ENCODE measurements at regions not wholly inside any gene's neighbourhood (a gene's known extent, or its start where the extent isn't known, plus 50 kb on each side); places are given as distances from the start of the nearest gene placed in this dataset.
"Not testable (repeated sequence)": the region's sequence is repeated elsewhere in the genome, so short reads cannot be mapped to it uniquely, and the experiment has no call there.

DNA sequence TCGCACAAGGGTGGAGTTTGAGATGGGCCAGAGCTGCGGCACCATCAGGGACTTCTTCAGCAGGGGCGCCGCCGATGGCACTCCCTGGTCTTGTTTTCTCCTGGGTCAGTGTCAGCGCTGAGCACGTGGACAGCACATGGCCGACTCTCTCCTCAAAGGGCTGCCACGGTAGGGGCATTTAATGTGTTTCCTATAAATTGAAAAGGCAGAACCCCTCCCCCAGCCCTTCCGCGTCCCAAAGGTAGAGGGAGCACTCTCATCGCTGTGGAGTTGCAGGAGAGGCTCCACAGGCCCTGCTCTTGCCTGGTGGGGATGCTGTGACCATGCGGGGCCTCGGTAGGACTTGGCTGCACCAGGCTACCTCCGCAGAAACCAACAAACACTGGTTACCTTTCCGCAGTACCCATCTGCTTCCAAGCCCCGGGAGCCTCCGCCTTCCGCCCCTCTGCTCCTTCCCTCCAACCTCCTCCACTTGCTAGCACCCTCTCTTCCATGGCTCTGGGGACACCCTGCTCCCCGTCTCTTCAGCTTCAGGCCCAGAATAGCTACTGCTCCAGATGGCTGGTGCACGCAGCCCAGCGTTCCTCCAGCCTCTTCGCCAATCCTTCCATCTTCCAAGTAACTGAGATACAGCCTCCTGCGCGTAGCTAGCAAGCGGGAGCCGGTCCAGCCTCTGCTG lies 166.3 kb upstream of the ADCY1 start:
- no peak for DNase-seq (ENCODE audit: low spot score)

DNA sequence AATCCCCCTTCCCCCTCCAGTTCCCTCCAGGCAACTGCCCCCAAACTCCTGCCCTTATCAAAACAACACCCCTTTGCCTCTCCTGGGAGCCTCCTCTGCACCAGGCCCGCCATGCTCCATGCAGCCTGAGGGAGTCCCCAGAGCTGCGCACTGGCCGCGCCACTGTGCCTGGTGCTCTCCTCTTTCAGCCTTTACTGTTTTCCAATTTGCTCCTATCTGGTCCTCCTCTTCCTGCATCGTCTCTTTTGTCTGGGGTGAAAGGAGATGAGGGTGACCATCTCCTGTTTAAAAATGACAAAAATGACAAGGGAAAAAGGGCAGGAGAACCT lies 165.8 kb upstream of the ADCY1 start:
- DNase-seq (ENCODE audit: low spot score): no peak

DNA sequence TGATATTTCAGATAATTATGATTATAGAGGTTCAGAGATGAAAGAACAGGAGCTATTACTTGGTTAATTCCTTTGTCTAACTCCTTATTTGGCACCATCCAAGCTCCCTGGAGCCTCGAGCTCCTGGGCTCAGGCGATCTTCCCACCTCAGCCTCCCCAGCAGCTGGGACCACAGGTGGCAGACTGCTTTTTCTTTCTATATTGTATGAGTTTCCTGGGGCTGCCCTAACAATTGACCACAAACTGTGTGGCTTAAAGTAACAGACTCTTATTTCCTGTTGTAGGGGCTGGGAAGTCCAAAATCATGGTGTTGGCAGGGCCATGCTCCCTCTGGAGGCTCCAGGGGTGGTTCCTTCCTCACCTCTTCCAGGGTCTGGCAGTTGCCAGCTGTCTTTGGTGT lies 163.3 kb upstream of the ADCY1 start:
- no peak for DNase-seq (ENCODE audit: low spot score)

DNA sequence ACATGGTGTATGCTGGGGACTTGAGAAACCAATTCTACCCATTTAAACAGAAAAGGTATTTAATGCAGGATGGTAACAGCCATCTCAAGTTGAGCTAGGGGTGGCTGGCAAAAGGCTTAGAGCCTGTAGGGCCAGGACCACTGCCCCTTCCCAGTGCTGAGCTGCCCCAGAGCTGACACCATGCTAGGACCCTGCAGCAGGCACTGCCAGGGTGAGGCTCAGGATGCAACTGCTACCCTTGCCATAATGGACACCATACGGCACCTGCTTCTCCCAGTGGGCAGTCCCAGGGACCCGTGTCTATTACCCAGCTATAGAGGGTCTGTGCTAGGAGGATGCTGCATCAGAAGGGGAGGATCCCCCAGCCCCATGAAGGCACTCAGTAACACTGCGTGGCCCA lies 160.7 kb upstream of the ADCY1 start:
- DNase-seq (ENCODE audit: low spot score): no peak

DNA sequence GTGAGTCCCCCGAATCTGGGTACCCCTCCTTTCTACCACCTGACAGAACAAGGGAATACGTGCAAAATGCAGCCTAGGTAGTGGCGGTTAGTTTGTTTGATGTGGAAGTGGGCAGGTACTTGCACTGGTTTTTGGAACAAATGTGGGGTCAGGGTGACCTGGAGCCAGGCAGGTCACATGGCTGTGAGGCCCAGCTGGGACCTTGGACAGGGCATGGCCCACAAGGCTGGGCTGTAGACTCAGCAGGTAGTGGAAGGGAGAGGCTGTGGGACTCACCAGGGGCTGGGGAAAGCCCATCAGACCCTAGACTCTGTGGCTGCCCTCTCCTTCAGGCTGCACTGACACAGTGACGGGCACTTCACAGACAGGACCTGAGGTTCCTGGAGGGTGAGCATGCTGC lies 159.9 kb upstream of the ADCY1 start:
- DNase-seq (ENCODE audit: low spot score): no peak

DNA sequence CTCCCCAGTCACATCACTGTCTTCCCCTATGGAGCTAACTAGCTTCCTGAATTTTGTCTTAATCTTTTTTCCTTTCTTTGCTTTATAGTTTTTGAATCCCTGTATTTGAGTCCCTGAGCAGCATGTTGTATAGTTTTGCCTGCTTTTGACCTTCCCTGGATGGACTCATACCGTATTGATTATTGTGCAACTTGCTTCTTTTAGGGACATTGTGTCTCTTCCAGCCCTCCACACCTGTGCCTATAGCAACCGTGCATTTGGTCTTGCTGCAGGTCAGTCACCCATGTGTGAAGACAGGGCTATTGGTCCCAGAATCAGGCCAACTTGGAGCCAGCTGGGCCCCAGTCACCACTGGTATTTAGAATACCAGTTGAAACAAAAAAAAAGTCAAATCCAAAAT lies 158.9 kb upstream of the ADCY1 start:
- DNase-seq (ENCODE audit: low spot score): no peak

DNA sequence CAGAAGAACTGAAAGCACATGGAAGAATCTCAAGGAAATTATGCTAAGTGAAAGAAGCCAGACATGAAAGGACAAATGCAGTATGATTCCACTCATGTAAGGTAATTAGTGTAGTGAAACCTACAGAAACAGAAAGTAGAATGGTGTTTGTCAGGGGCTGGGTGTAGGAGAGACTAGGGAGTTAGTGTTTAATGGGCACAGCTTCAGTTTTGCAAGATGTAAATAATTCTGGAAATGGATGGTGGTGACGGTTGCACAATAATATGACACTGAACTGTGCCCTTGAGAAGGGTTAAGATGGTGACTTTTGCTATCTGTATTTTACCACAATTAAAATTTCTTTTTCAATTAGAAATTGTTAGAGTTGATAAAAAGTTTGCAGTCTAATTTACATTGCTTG lies 157.3 kb upstream of the ADCY1 start:
- no peak for DNase-seq (ENCODE audit: low spot score)

DNA sequence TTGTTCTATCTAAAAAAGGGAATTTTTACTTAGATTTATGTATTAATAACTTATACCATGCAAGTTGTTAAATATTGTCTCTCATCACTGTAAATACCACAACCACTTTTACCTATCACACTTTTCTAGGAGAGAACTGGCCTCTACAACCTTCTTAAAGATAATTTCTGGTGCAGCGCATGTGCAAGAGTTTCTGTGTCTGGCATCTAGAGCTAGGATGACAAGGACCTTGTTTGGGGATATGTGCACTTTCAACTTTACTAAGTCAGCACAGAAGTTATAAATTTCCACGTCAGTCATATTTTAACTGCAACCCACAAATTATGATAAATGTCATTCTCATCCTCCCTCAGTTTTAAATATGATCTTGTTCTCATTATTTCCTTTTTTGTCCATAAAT lies 156.9 kb upstream of the ADCY1 start:
- no peak for DNase-seq (ENCODE audit: low spot score)

DNA sequence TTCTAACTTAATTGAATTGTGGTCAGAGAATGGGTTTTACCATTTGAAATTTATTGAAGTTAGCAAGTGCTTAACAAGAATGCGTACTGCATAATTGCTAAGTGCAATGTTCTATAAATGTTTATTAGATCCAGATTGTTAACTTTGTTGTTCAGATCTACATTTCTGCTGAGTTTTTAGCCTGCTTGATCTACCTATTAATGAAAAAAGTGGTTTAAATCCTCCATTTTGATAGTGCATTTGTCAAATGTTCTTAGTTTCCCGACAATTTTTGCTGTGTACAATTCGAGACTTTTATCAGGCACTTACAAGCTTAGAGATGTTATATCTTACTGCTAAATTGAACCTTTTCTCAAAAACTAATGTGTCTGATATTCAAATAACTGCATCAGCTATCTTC lies 156.4 kb upstream of the ADCY1 start:
- DNase-seq (ENCODE audit: low spot score): no peak

DNA sequence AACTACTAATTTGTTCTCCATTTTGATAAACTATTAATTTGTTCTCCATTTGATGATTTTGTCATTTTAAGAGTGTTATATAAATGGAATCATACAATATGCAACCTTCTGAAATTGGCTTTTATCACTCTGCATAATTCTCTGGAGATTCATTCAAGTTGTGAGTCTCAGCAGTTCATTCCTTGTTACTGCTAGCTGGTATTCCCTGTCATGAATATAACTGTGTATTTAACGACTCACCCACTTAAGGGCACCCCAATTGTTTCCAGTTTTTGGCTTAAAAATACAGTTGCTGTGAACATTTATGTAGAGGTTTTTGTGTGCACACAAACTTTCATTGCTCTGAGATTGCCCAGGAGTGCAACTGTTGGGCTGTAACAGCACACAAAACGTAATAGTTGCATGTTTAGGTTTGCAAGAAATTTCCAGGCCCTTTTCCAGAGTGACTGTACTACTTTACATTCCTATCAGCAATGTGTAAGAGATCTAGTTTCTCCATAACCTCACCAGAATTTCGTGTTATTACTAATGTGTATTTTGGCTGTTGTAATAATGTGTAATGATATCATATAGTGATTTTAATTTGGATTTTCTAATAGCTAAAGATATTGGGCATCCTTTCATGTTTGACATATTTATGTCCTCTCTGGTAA lies 153.2 kb upstream of the ADCY1 start:
- DNase-seq (ENCODE audit: low spot score): peak; percentile 49

DNA sequence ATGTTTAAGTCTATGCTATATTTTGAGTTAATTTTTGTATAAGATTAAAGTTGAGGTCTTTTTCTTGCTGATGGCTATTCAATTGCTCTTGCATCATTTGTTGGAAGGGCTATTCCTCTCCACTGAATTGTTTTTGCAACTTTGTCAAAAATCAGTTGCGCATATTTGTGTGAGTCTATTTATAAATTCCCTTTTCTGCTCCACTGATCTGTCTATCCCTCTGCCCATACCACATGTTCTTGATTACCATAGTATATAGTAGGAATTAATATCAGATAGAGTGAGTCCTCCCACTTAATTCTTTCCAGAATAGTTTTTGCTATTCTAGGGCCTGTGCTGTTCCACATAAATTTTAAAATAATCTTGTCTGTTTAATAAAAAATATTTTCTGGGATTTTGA lies 152.4 kb upstream of the ADCY1 start:
- no peak for DNase-seq (ENCODE audit: low spot score)

DNA sequence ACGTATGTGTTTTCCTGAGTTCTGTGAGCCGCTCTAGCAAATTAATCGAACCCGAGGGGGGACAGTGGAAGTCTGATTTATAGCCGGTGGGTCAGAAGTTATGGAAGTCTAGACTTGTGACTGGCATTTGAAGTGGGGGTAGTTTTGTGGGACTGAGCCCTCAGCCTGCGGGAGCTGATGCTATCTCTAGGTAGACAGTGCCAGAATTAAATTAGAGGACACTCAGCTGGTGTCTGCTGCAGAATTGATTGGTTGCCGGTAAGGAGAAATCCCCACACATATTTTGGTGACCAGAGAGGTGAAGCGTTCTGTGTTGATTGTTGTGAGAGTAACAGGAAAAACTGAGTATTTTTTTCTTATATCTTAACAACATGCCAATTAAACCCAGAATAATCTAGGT lies 143.8 kb upstream of the ADCY1 start:
- no peak for DNase-seq (ENCODE audit: low spot score)

DNA sequence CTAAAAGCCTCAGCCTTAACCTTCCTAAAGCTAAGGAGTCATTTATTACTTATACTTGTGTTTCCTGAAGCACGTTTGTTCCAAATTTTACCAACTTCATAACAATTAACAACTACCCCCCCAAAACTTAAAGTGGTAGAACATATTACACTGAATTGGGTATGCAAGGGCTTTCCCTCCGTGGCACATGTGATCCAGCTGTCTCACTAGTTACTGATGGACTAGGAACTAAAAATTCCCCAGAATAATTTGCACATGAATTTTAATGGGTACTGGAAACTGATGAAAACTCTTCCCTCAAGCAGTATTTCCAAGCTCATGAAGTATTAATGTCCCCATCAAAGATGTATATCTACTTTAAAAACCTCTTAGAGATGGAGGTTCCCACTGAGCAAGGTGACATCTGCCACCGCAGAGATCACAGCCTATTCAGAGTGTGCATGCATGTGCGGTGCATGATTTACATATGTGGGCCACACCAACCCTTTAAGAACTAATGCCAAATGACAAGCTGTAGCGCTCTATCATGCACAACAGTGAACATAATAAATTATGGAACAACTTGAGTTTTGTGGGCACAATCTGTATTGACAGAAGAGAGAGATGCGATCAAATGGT lies 139.9 kb upstream of the ADCY1 start:
- DNase-seq (ENCODE audit: low spot score): no peak

DNA sequence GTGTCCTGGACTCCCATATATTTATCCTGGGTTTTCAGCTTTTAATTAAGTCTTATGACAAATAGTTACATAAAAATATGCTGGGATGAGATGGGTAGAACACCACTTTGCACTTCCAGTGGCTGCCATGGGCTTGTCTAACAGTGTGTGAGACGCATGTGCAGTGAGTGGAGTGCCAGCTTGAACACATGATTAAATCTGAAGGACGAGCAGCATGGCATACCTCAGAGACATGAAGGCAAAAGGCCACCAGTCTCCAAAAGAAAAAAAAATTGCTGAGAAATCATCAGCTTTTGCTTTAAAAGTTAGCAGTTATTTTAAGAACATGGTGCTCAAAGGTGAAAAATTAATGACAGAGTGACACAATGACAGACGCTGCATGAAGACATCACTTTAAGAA lies 139.0 kb upstream of the ADCY1 start:
- DNase-seq (ENCODE audit: low spot score): no peak

DNA sequence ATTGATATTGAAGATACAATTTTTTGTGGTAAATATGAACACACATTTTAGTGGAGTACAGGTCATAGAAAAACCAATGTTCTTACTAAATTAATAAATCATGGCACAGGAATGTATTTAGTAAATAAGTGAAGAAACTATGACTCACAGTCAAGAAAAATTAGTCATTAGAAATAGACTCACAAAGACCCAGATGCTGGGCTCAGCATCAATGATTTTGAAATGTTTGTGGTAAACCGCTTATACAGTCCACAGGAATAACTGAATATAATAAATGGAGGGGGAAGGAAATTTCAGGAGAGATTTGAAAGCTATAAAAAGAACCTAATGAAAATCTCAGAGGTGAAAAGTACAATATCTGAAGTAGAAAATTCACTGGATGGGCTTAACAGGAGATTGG lies 138.3 kb upstream of the ADCY1 start:
- DNase-seq (ENCODE audit: low spot score): peak; percentile 84

DNA sequence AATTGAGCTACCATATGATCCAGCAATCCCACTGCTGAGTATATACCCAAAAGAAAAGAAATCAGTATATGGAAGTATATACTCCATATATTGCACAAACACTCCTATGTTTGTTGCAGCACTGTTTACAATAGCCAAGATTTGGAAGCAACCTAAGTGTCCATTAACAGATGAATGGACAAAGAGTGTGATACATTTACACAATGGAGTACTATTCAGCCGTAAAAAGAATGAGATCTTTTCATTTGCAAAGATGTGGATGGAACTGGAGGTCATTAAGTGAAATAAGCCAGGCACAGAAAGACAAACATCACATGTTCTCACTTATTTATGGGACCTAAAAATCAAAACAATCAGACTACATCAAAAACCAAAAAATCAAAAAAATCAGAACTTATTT lies 133.4 kb upstream of the ADCY1 start:
- not testable (repeated sequence) for DNase-seq (ENCODE audit: low spot score)

DNA sequence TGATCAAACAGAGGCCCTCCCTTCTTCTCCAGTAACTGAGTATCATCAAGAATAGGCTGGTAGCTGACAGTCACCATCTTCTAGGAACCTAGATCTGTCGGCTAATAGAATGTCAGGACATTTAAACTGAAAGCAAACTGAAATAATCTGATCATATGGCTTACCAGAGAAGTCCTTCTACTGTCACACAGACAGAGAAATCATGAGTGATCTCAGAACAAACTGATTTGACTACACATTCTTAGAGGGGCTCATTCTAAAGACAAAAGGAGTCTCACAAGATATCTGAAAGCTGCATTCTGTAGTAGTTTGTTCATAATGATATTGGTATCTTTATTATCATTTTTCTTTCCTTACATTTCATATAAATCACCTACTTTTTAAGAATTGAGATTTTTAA lies 130.9 kb upstream of the ADCY1 start:
- DNase-seq (ENCODE audit: low spot score): no peak

DNA sequence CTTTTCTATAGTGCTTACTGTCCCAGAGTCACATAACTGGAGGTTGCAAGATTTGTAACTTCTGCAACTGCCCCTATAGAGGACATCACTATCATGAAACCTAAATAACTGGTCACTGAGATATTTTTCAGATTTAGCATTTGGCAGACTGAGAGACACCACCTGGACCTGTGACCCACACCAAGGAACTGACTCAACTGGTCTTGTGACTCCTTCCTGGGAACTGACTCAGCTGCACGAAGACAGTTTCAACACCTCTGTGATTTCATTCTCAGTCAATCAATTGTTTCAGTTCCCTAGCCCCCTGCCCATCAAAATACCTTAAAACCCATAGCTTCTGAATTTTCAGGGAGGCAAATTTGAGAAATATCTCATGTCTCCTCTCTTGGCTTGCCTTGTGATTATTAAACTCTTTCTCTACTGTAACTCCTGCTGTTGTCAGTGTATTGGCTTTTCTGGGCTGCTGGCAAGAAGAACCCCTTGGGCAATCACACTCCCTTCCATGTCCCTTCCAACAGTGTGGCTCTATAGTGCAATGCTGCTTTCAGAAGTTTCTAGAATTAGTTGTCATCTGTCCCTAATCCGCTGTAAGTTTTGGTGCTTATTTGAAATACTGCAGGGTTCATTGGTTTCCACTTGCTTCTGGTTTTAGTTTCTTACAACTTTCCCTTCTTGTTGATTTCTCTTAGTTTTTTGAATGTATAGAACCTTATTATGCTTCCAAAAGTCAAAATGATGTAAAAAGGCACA lies 127.8 kb upstream of the ADCY1 start:
- DNase-seq (ENCODE audit: low spot score): no peak

DNA sequence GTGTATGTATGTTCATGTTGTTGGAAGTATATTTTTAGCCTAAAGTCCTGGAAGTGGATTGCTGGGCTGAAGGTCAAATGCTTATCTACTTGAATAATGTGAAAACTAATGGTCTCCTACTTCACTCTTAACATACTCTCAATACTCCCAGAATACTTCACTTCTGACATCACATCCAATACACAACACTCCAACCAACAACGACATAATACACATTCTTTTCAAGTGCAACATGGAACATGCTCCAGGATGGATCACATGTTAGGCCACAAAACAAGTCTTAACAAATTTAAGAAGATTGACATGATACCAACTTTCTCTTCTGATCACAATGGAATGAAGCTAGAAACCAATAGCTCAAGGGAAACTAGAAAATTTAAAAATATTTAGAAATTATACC lies 126.9 kb upstream of the ADCY1 start:
- DNase-seq (ENCODE audit: low spot score): no peak

DNA sequence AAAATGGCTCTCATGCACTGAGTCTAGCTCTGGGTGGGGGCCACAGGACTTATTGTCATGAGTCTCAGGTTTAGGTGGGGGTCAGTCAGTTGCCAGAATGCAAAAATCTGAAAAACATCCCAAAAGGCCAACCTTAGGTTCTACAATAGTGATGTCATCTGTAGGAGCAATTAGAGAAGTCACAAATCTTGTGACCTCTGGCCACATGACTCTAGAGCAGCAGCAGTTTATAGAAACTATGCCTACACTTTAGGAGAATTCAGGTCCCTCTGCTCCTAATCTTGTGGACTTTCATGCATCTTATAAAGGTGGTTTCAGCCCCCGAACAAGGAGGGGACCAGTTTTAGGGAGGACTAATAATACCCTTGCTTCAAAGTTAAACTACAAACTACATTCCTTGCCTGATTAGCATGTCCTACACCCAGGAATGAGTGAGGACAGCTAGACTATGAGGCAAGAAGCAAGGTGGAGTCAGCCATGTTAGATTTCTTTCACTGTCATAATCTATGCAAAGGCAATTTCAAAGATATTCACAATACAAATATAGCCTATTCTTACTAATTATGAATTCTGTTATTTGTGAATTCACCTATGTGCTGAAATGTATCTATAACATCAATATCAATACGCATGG lies 123.5 kb upstream of the ADCY1 start:
- no peak for DNase-seq (ENCODE audit: low spot score)

DNA sequence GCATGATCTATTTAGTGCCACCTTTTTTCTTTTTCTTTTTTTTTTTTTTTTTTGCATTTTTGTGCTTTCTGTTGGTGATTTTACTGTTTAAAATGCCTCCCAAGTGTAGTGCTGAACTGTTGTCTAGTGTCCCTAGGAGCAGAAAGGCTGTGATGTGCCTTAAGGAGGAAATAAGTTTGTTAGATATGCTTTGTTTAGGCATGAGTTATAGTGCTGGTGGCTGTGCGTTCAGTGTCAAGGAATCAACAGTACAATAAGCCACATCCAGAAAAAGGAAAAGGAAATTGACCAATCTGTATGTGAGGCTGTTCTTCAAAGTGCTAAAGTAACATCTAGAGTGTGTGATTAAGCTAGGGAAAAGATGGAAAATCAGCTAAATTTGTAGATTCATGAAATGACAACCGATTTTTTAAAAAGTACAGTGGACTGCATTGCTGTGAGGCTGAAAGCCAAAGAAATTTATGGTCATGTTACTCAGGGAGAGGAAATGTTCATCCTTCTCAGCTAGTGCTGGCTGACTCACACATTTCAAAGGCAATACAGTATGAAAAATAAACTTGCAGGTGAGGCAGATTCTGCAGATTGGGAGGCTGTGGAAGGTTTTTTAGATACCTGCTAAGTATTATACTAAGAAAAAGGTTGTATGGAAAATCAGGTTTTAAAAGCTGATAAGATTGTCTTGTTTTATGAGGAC lies 122.7 kb upstream of the ADCY1 start:
- DNase-seq (ENCODE audit: low spot score): no peak

DNA sequence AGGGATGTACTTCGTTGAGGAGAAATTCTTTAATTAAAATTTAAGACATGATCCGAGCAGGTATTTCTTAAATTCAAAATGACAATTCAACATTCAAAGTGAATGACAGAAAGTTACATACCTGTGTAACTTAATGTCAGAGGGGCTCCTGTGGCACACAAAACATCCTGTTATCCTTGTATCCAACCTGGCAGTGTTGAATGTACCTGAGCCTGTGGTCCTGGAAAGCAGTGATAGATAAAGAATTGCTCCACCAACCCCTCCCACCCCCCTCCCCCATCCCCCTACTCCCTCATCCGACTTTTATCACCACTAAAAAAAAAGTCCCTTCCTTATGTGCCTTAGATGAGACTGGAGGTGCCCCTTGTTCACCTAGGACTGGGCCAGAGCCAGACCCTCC lies 119.4 kb upstream of the ADCY1 start:
- DNase-seq (ENCODE audit: low spot score): no peak
